ENCODE measurements at regions not wholly inside any gene's neighbourhood (a gene's known extent, or its start where the extent isn't known, plus 50 kb on each side); places are given as distances from the start of the nearest gene placed in this dataset.

DNA sequence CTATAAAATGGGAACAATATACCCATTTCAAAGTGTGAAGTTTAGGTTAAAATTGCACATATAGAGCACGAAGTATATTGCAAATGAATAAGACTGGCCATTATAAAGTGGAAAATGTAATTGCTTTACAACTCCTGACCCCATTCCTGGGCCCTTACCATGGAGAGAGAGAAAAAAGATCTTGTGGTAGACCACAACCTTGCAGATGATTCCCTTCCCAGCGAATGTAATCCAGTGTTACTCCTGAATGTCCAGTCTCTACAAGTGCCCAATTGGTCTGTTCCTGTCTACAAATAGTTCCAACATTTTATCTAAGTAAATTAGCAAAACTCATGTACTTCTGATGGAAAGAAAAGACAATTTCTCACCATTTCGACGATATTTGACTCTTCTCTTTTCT is 184.1 kb upstream of the LNX1 start:
- Histone ChIP-seq H3K27ac (ENCODE audit: low read depth, low read length) (no peak overlapping the region), H3K9me3 (ENCODE audit: control insufficient read depth, insufficient read depth, low read length) (no peaks in the 10 kb centered on the region), H3K27me3 (ENCODE audit: control insufficient read depth, insufficient read depth, low read length) (no peaks in the 10 kb centered on the region), H3K4me3 (ENCODE audit: low read depth, low read length) (no peak overlapping the region)
- TF ChIP-seq, protein P1, sequence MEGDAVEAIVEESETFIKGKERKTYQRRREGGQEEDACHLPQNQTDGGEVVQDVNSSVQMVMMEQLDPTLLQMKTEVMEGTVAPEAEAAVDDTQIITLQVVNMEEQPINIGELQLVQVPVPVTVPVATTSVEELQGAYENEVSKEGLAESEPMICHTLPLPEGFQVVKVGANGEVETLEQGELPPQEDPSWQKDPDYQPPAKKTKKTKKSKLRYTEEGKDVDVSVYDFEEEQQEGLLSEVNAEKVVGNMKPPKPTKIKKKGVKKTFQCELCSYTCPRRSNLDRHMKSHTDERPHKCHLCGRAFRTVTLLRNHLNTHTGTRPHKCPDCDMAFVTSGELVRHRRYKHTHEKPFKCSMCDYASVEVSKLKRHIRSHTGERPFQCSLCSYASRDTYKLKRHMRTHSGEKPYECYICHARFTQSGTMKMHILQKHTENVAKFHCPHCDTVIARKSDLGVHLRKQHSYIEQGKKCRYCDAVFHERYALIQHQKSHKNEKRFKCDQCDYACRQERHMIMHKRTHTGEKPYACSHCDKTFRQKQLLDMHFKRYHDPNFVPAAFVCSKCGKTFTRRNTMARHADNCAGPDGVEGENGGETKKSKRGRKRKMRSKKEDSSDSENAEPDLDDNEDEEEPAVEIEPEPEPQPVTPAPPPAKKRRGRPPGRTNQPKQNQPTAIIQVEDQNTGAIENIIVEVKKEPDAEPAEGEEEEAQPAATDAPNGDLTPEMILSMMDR (IDR thresholded peaks at IDR 0.05; ENCODE audit: low read depth, low read length) = no peak
- CTCF ChIA-PET = no interaction called here
- POLR2A ChIA-PET = no interaction called here
- no peak for DNase-seq (ENCODE audit: low read depth, low spot score)

DNA sequence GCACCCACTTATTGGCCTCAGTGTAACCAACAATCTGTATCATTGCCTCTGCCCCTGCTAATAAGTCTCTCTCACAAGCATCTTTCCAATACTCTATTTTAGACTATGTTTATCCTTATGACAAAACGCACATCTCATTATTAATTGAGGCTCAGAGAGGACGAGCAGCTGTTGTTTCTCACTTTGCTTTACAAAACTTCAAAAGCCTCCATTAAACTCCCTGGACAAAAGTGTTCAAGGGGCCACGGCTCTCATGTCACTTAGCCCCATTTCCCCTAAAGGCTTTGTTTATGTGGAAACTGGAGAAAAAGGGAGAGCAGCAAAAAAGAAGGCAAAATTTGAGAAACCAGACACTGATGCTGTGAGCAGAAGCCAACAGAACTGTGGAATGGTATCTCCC is 180.0 kb upstream of the LNX1 start:
- H3K27ac ChIP-seq (ENCODE audit: low read depth, low read length) = no peak overlapping the region

DNA sequence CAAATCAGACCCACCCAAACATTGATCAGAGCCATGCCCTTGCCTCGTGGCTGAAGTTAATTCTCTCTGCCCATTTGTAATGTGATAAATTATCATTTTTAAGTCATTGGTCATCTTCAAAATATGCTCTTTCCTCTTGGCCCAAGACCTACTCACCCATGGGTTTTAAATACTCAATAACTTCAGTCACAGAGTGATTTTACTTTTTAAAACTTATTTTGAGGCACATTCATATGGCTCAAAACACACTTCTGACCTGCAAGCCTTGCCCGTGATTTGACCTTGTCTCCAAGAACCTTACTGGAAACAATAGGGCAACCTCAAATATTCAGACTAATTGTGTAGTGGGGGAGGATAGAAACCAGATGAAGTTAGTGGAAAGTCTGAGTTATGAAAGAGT is 176.2 kb upstream of the LNX1 start:
- no peaks in the 10 kb centered on the region for H3K27me3 ChIP-seq (ENCODE audit: control insufficient read depth, insufficient read depth, low read length)
- DNase-seq (ENCODE audit: low read depth, low spot score) = no peak
- H3K27ac ChIP-seq (ENCODE audit: low read depth, low read length) = peak overlapping the region; percentile 47
- ChIA-PET CTCF (interaction anchor here (1.4 kb wide), 1 partner anchor 467 kb away, joined by 5 read pairs; no protein-coding TSS in a partner anchor), POLR2A (no interaction called here)
- TF ChIP-seq, protein P1 (IDR thresholded peaks at IDR 0.05; ENCODE audit: low read depth, low read length) = no peak
- no peak overlapping the region for H3K4me3 ChIP-seq (ENCODE audit: low read depth, low read length)
- no peaks in the 10 kb centered on the region for H3K9me3 ChIP-seq (ENCODE audit: control insufficient read depth, insufficient read depth, low read length)

More for the DNA sequence above, 180.0 kb upstream of the LNX1 start:
- DNase-seq (ENCODE audit: low read depth, low spot score) = no peak
- H3K9me3 ChIP-seq (ENCODE audit: control insufficient read depth, insufficient read depth, low read length) = no peaks in the 10 kb centered on the region
- H3K27me3 ChIP-seq (ENCODE audit: control insufficient read depth, insufficient read depth, low read length) = no peaks in the 10 kb centered on the region
- TF ChIP-seq, protein P1 (IDR thresholded peaks at IDR 0.05; ENCODE audit: low read depth, low read length) = no peak
- no peak overlapping the region for H3K4me3 ChIP-seq (ENCODE audit: low read depth, low read length)
- POLR2A ChIA-PET = no interaction called here
- CTCF ChIA-PET = interaction anchor here (1.0 to 1.6 kb wide), 3 partner anchors 9 to 463 kb away, joined by 3 to 4 read pairs (median 4); no protein-coding TSS in a partner anchor

DNA sequence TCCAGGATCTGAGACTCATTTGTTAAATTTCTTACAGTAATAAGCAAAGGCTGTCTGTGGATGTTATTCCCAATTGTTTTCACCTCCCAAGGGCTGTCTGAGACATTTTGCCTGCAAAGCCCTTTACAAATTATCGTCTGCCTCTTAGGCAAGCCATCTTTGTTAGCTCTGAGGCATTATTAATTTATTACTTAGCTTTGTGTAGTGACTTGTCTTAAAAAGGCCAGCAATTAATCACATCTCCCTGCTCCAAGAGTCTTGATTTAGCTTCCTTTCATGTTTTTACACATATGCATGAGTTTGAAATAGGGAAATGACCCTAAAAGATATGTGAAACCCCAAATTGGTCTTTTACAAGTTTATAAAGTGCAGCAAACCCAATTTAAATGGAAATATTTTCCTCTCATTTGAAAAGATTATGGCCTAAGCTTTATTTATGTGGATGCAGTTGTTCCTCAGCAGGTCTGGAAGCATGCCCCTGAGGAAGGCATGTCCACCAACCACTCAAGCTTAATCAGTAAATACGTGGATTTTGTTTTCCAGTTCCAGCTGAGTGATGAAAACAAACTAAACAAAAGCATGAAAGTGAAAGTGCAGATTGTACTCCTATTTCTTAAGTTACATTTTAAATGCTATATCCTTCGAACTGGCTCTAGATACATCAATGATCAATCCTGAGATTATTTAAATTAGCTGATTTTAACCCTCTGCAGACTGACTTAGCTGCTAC is 173.6 kb upstream of the LNX1 start:
- no peak overlapping the region for H3K4me3 ChIP-seq (ENCODE audit: low read depth, low read length)
- POLR2A ChIA-PET = interaction anchor here (0.5 to 2.3 kb wide), 2 partner anchors 22 to 514 kb away, joined by 3 to 11 read pairs; no protein-coding TSS in a partner anchor
- TF ChIP-seq, protein P1 (IDR thresholded peaks at IDR 0.05; ENCODE audit: low read depth, low read length) = no peak
- no peak for DNase-seq (ENCODE audit: low read depth, low spot score)
- peak overlapping the region; percentile 89 for H3K27ac ChIP-seq (ENCODE audit: low read depth, low read length)
- CTCF ChIA-PET = interaction anchor here (0.7 to 1.4 kb wide), 6 partner anchors 56 to 470 kb away, joined by 3 to 7 read pairs (median 4); no protein-coding TSS in a partner anchor
- no peaks in the 10 kb centered on the region for H3K27me3 ChIP-seq (ENCODE audit: control insufficient read depth, insufficient read depth, low read length)
- no peaks in the 10 kb centered on the region for H3K9me3 ChIP-seq (ENCODE audit: control insufficient read depth, insufficient read depth, low read length)
